A673 (cell line): ENCODE measurements at regions not wholly inside any gene's neighbourhood (a gene's known extent, or its start where the extent isn't known, plus 50 kb on each side); places are given as distances from the start of the nearest gene placed in this dataset.

ENCODE experiments used
- BruUV-seq: library from RNA; stranded (reverse); fragments of 400-500 nt; replicated peaks from 2 replicates; lab custom pipeline; 2021; lab: Mats Ljungman, UMichigan
- CTCF ChIA-PET: fragments of 300-600 bp; sonication (Branson Sonifier 250); formaldehyde crosslinking; loops from one replicate; lab custom pipeline; 2022; ENCODE audit warnings: antibody characterized with exemption; lab: Charles Lee
- POLR2A ChIA-PET: fragments of 300-600 bp; sonication (Branson Sonifier 250); formaldehyde crosslinking; loops from one replicate; lab custom pipeline; 2022; ENCODE audit warnings: antibody characterized with exemption; ENCODE audit not compliant: low non-redundant PET; lab: Charles Lee
- DNase-seq: peaks from one replicate; pipeline ENCODE4 v3.0.0-alpha.2; 2015; ENCODE audit warnings: low spot score
- H3K27ac ChIP-seq: fragments of 200-600 bp; sonication (generic); 2 replicates; pipeline ENCODE4 v1.5.1; 2016; ENCODE audit warnings: mixed run types, low read depth, mild to moderate bottlenecking, mixed read lengths, antibody characterized with exemption, low read length; ENCODE audit not compliant: poor library complexity, severe bottlenecking
- H3K27me3 ChIP-seq: fragments of 200-600 bp; sonication (generic); replicated peaks from 2 replicates; pipeline ENCODE4 v1.6.1; 2017; ENCODE audit warnings: mixed run types, low read depth, mild to moderate bottlenecking, mixed read lengths, antibody characterized with exemption, low read length; ENCODE audit not compliant: insufficient read depth, poor library complexity
- H3K36me3 ChIP-seq: fragments of 200-600 bp; sonication (generic); 2 replicates; pipeline ENCODE4 v1.6.1; 2016; ENCODE audit warnings: mixed run types, mild to moderate bottlenecking, mixed read lengths, antibody characterized with exemption, low read length; ENCODE audit not compliant: insufficient read depth, poor library complexity, severe bottlenecking
- H3K4me1 ChIP-seq: fragments of 200-600 bp; sonication (generic); 2 replicates; pipeline ENCODE4 v1.6.1; 2017; ENCODE audit warnings: mixed run types, mild to moderate bottlenecking, mixed read lengths, antibody characterized with exemption, low read length; ENCODE audit not compliant: insufficient read depth, poor library complexity, severe bottlenecking
- H3K4me3 ChIP-seq: fragments of 200-600 bp; sonication (generic); 2 replicates; pipeline ENCODE4 v1.5.1; 2016; ENCODE audit warnings: low read depth, mixed run types, mild to moderate bottlenecking, mixed read lengths, low read length; ENCODE audit not compliant: poor library complexity, severe bottlenecking
- H3K9me3 ChIP-seq: fragments of 200-600 bp; sonication (generic); 2 replicates; pipeline ENCODE4 v1.6.1; 2016; ENCODE audit warnings: mixed run types, low read depth, mild to moderate bottlenecking, mixed read lengths, antibody characterized with exemption, low read length; ENCODE audit not compliant: poor library complexity, severe bottlenecking
- EZH2 ChIP-seq: fragments of 200-600 bp; sonication (generic); IDR thresholded peaks from 2 replicates; pipeline ENCODE4 v1.6.1; 2017; ENCODE audit warnings: borderline replicate concordance, low read depth, mild to moderate bottlenecking, mixed read lengths, antibody characterized with exemption, low read length; ENCODE audit not compliant: poor library complexity, severe bottlenecking
- intact Hi-C: fragments of 100-400 bp; cut with micrococcal nuclease; formaldehyde crosslinking; loops from one replicate; pipeline ENCODE4 v1.10.0; 2022; ENCODE audit not compliant: unreplicated experiment
- TF ChIP-seq, protein P1 (sequence below): fragments of 300-800, 200-600 bp; sonication (generic); conservative IDR thresholded peaks from 2 replicates; pipeline ENCODE4 v1.5.1; 2017; ENCODE audit warnings: low read depth, mild to moderate bottlenecking, antibody characterized with exemption, low read length, moderate library complexity, mixed read lengths

DNA sequence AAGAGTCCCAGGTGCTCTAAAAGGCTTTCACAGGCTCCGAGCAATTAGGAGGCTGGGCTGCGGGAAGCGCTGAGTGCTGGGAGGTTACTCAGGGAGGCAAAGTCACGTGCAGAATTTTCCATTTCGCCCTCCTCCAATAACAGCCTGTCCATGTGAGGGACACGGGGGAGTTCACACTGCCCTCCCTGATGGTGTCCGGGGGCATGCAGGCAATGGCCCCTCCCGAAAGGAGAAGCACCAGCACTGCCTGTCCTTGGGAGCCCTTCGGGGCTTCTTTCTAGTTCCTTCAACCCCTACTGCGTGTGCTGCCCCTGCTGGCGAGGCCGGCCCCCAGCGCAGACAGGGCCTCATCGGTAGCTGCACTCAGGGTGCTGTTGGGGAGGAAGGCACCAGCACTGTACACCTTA, 63.1 kb upstream of the HPCAL1 start:
- ChIA-PET CTCF (interaction anchor here (0.6 kb wide), 1 partner anchor 11 kb away, joined by 3 read pairs; no protein-coding TSS in a partner anchor), POLR2A (no interaction called here)
- no peaks in the 10 kb centered on the region for H3K4me1 ChIP-seq
- H3K27ac ChIP-seq: no peak overlapping the region
- no TSS peak for BruUV-seq
- DNase-seq: no peak
- intact Hi-C loops: no loop called here
- no peaks in the 10 kb centered on the region for H3K36me3 ChIP-seq
- H3K27me3 ChIP-seq: no peaks in the 10 kb centered on the region
- no peak overlapping the region for H3K4me3 ChIP-seq
- TF ChIP-seq, protein P1, sequence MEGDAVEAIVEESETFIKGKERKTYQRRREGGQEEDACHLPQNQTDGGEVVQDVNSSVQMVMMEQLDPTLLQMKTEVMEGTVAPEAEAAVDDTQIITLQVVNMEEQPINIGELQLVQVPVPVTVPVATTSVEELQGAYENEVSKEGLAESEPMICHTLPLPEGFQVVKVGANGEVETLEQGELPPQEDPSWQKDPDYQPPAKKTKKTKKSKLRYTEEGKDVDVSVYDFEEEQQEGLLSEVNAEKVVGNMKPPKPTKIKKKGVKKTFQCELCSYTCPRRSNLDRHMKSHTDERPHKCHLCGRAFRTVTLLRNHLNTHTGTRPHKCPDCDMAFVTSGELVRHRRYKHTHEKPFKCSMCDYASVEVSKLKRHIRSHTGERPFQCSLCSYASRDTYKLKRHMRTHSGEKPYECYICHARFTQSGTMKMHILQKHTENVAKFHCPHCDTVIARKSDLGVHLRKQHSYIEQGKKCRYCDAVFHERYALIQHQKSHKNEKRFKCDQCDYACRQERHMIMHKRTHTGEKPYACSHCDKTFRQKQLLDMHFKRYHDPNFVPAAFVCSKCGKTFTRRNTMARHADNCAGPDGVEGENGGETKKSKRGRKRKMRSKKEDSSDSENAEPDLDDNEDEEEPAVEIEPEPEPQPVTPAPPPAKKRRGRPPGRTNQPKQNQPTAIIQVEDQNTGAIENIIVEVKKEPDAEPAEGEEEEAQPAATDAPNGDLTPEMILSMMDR: peak; percentile 26; the same call in 1 of the 2 replicates
- no peak for TF ChIP-seq EZH2
- no peaks in the 10 kb centered on the region for H3K9me3 ChIP-seq

GRCh38 chr2:10240161-10240681, 62.5 kb upstream of the HPCAL1 start:
- no peak overlapping the region for H3K27ac ChIP-seq
- no peak overlapping the region for H3K4me3 ChIP-seq
- ChIA-PET POLR2A (no interaction called here), CTCF (interaction anchor here (0.6 kb wide), 1 partner anchor 11 kb away, joined by 3 read pairs; no protein-coding TSS in a partner anchor)
- TF ChIP-seq EZH2: no peak
- TF ChIP-seq, protein P1: no peak
- H3K27me3 ChIP-seq: no peaks in the 10 kb centered on the region
- DNase-seq: no peak
- H3K9me3 ChIP-seq: no peaks in the 10 kb centered on the region
- intact Hi-C loops: no loop called here
- no peaks in the 10 kb centered on the region for H3K36me3 ChIP-seq
- H3K4me1 ChIP-seq: no peaks in the 10 kb centered on the region
- no TSS peak for BruUV-seq

DNA sequence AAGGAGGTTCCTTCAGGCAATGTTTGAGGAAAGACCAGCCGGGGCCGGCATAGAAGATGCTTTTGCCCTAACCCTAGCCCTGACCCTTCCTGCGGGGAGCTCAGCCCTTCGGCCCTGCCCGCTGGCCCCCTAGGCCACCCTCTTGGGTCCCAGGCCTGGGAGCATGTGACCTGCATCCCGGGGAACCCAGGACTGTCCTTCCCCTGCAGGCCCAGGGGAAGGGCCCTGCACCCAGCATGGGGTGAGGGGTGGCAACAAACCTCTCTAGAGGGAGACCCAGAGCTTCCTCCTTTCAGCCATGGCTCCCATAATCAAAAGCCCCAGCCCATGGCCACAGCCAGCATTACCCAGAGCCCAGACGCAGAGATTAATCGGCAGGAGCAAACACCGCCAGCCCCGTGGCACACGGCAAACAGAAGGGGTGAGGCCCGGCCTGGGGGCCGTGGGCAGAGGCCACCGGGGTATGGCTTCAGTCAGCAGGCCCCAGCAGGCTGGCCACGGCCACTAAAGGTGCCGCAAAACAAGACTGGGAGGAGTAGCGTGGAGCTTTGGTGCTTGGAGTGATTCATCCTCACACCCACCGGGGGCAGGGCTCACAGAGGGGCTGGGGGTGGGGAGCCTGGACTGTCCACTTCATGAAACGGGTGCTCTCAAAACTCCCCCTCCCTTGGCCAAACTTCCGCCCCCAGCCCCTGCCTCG, 61.6 kb upstream of the HPCAL1 start:
- BruUV-seq: no TSS peak
- CTCF ChIA-PET: no interaction called here

More for the DNA sequence above, 61.6 kb upstream of the HPCAL1 start:
- intact Hi-C loops: no loop called here
- no peaks in the 10 kb centered on the region for H3K4me1 ChIP-seq
- no peak for TF ChIP-seq EZH2
- TF ChIP-seq, protein P1: no peak
- H3K27me3 ChIP-seq: no peaks in the 10 kb centered on the region
- no peak overlapping the region for H3K27ac ChIP-seq
- POLR2A ChIA-PET: no interaction called here
- H3K36me3 ChIP-seq: no peaks in the 10 kb centered on the region
- no peaks in the 10 kb centered on the region for H3K9me3 ChIP-seq
- DNase-seq: no peak
- no peak overlapping the region for H3K4me3 ChIP-seq
